H54 (cell line): ENCODE measurements at regions not wholly inside any gene's neighbourhood (a gene's known extent, or its start where the extent isn't known, plus 50 kb on each side); places are given as distances from the start of the nearest gene placed in this dataset.
A peak's percentile ranks its signal among the peaks of the same experiment; 100 is the strongest.
"Not testable (repeated sequence)": the region's sequence is repeated elsewhere in the genome, so short reads cannot be mapped to it uniquely, and the experiment has no call there.

Experiments used
- DNase-seq: peaks from one replicate; pipeline ENCODE4 v3.0.0; 2011; ENCODE audit warnings: low spot score, mixed read lengths; ENCODE audit not compliant: insufficient read length
- FAIRE-seq: peaks from 3 replicates; lab custom pipeline; 2011; peaks lifted over from hg19 to GRCh38; lab: Jason Lieb, UNC
- POLR2A ChIP-seq: IDR thresholded peaks from 2 replicates; pipeline ENCODE4 v1.6.1; 2011; ENCODE audit warnings: low read depth, mild to moderate bottlenecking, low read length

GRCh38 chr13:105863300-105863920, 672.1 kb downstream of the EFNB2 start:
- no peak for DNase-seq
- FAIRE-seq, result peak; percentile 38
- no peak for TF ChIP-seq POLR2A

GRCh38 chr13:105848494-105848893, 687.0 kb downstream of the EFNB2 start:
- FAIRE-seq, result no peak
- TF ChIP-seq POLR2A, result no peak
- no peak for DNase-seq

- FAIRE-seq, result peak; percentile 23
- DNase-seq, result no peak
- no peak for TF ChIP-seq POLR2A
These were observed 687.8 kb downstream of the EFNB2 start for GRCh38 chr13:105847527-105848291.

GRCh38 chr13:105846923-105847322, 688.5 kb downstream of the EFNB2 start:
- TF ChIP-seq POLR2A, result no peak
- FAIRE-seq, result peak; percentile 64
- DNase-seq, result no peak

- no peak for TF ChIP-seq POLR2A
- FAIRE-seq (no peak), DNase-seq (no peak)
These were observed 694.2 kb downstream of the EFNB2 start for GRCh38 chr13:105841286-105841685.

- no peak for TF ChIP-seq POLR2A
- FAIRE-seq (no peak), DNase-seq (no peak)
These were observed 697.2 kb downstream of the EFNB2 start for GRCh38 chr13:105838231-105838630.

GRCh38 chr13:105837295-105837694, 698.2 kb downstream of the EFNB2 start:
- not testable (repeated sequence) for FAIRE-seq

GRCh38 chr13:105830821-105831220, 704.6 kb downstream of the EFNB2 start:
- FAIRE-seq, result peak; percentile 30
- no peak for TF ChIP-seq POLR2A
- DNase-seq, result no peak

More at GRCh38 chr13:105837295-105837694, 698.2 kb downstream of the EFNB2 start:
- DNase-seq, result not testable (repeated sequence)

- FAIRE-seq, result peak; percentile 23
- no peak for DNase-seq
- no peak for TF ChIP-seq POLR2A
These were observed 708.2 kb downstream of the EFNB2 start for GRCh38 chr13:105827111-105827809.

GRCh38 chr13:105825071-105825470, 710.4 kb downstream of the EFNB2 start:
- FAIRE-seq (peak; percentile 6), DNase-seq (no peak)
- no peak for TF ChIP-seq POLR2A

- DNase-seq, result no peak
- no peak for FAIRE-seq
- TF ChIP-seq POLR2A, result no peak
These were observed 714.1 kb downstream of the EFNB2 start for GRCh38 chr13:105821337-105821736.

- TF ChIP-seq POLR2A, result no peak
- DNase-seq (no peak), FAIRE-seq (peak; percentile 58)
These were observed 715.0 kb downstream of the EFNB2 start for GRCh38 chr13:105820415-105820814.

GRCh38 chr13:105817498-105817897, 718.0 kb downstream of the EFNB2 start:
- DNase-seq, result no peak
- no peak for TF ChIP-seq POLR2A
- FAIRE-seq, result no peak

GRCh38 chr13:105816994-105817393, 718.5 kb downstream of the EFNB2 start:
- DNase-seq (no peak), FAIRE-seq (peak; percentile 33)
- no peak for TF ChIP-seq POLR2A
